ENCODE measurements at regions not wholly inside any gene's neighbourhood (a gene's known extent, or its start where the extent isn't known, plus 50 kb on each side); places are given as distances from the start of the nearest gene placed in this dataset.

- H3K27ac ChIP-seq (ENCODE audit: low read depth in 2 of 2, low read length in 1 of 2) = no peak overlapping the region
- no peak overlapping the region for H3K4me3 ChIP-seq (ENCODE audit: low read depth in 1 of 2, low read length in 2 of 2)
- H3K27me3 ChIP-seq (ENCODE audit: control insufficient read depth in 1 of 2, insufficient read depth in 2 of 2, low read length in 2 of 2) = no peaks in the 10 kb centered on the region
- no peaks in the 10 kb centered on the region for H3K36me3 ChIP-seq (ENCODE audit: control insufficient read depth in 2 of 2, insufficient read depth in 2 of 2, low read length in 1 of 2)
- H3K4me1 ChIP-seq (ENCODE audit: control insufficient read depth in 2 of 2, insufficient read depth in 2 of 2, low read length in 1 of 2) = peaks cover 0 to 2% of the 10 kb centered on the region in 2 donors
- peaks cover 2 to 9% of the 10 kb centered on the region in 2 donors for H3K9me3 ChIP-seq (ENCODE audit: control insufficient read depth in 2 of 2, insufficient read depth in 1 of 2, low read depth in 1 of 2, low read length in 1 of 2)
- WGBS, 2 donors = 90 to 91% methylated on average over 2 of the region's 2 CpGs
Observed at GRCh38 chr1:30631700-30632099, 91.7 kb downstream of the MATN1 start.

GRCh38 chr1:30629501-30629900 is 93.9 kb downstream of the MATN1 start:
- H3K36me3 ChIP-seq (ENCODE audit: control insufficient read depth in 2 of 2, insufficient read depth in 2 of 2, low read length in 1 of 2) = no peaks in the 10 kb centered on the region
- WGBS, 2 donors = 76 to 82% methylated on average over 5 of the region's 5 CpGs
- H3K27me3 ChIP-seq (ENCODE audit: control insufficient read depth in 1 of 2, insufficient read depth in 2 of 2, low read length in 2 of 2) = no peaks in the 10 kb centered on the region
- H3K27ac ChIP-seq (ENCODE audit: low read depth in 2 of 2, low read length in 1 of 2) = no peak overlapping the region
- H3K9me3 ChIP-seq (ENCODE audit: control insufficient read depth in 2 of 2, insufficient read depth in 1 of 2, low read depth in 1 of 2, low read length in 1 of 2) = peaks cover 2 to 6% of the 10 kb centered on the region in 2 donors
- H3K4me1 ChIP-seq (ENCODE audit: control insufficient read depth in 2 of 2, insufficient read depth in 2 of 2, low read length in 1 of 2) = peaks cover 0 to 2% of the 10 kb centered on the region in 2 donors
- no peak overlapping the region for H3K4me3 ChIP-seq (ENCODE audit: low read depth in 1 of 2, low read length in 2 of 2)

GRCh38 chr1:30627994-30628393 is 95.4 kb downstream of the MATN1 start:
- H3K27ac ChIP-seq (ENCODE audit: low read depth in 2 of 2, low read length in 1 of 2) = no peak overlapping the region
- no peaks in the 10 kb centered on the region for H3K36me3 ChIP-seq (ENCODE audit: control insufficient read depth in 2 of 2, insufficient read depth in 2 of 2, low read length in 1 of 2)
- WGBS, 2 donors = 65 to 67% methylated on average over 2 of the region's 2 CpGs
- no peak overlapping the region for H3K4me3 ChIP-seq (ENCODE audit: low read depth in 1 of 2, low read length in 2 of 2)
- H3K27me3 ChIP-seq (ENCODE audit: control insufficient read depth in 1 of 2, insufficient read depth in 2 of 2, low read length in 2 of 2) = no peaks in the 10 kb centered on the region
- H3K4me1 ChIP-seq (ENCODE audit: control insufficient read depth in 2 of 2, insufficient read depth in 2 of 2, low read length in 1 of 2) = no peaks in the 10 kb centered on the region
- H3K9me3 ChIP-seq (ENCODE audit: control insufficient read depth in 2 of 2, insufficient read depth in 1 of 2, low read depth in 1 of 2, low read length in 1 of 2) = peaks cover 2 to 8% of the 10 kb centered on the region in 2 donors

GRCh38 chr1:30627206-30627605 is 96.2 kb downstream of the MATN1 start:
- Histone ChIP-seq H3K4me3 (ENCODE audit: low read depth in 1 of 2, low read length in 2 of 2) (no peak overlapping the region), H3K27ac (ENCODE audit: low read depth in 2 of 2, low read length in 1 of 2) (no peak overlapping the region), H3K27me3 (ENCODE audit: control insufficient read depth in 1 of 2, insufficient read depth in 2 of 2, low read length in 2 of 2) (no peaks in the 10 kb centered on the region), H3K36me3 (ENCODE audit: control insufficient read depth in 2 of 2, insufficient read depth in 2 of 2, low read length in 1 of 2) (no peaks in the 10 kb centered on the region), H3K9me3 (ENCODE audit: control insufficient read depth in 2 of 2, insufficient read depth in 1 of 2, low read depth in 1 of 2, low read length in 1 of 2) (peaks cover 2 to 8% of the 10 kb centered on the region in 2 donors), H3K4me1 (ENCODE audit: control insufficient read depth in 2 of 2, insufficient read depth in 2 of 2, low read length in 1 of 2) (no peaks in the 10 kb centered on the region)
- WGBS, 2 donors = 68 to 76% methylated on average over 1 of the region's 1 CpG

- H3K27me3 ChIP-seq (ENCODE audit: control insufficient read depth in 1 of 2, insufficient read depth in 2 of 2, low read length in 2 of 2) = no peaks in the 10 kb centered on the region
- WGBS, 2 donors = 91 to 100% methylated on average over 1 of the region's 1 CpG
Observed at GRCh38 chr1:30623431-30623830, 100.0 kb downstream of the MATN1 start.

GRCh38 chr1:30619619-30620018 is 103.8 kb downstream of the MATN1 start:
- Histone ChIP-seq H3K36me3 (ENCODE audit: control insufficient read depth in 2 of 2, insufficient read depth in 2 of 2, low read length in 1 of 2) (no peaks in the 10 kb centered on the region), H3K4me3 (ENCODE audit: low read depth in 1 of 2, low read length in 2 of 2) (no peak overlapping the region), H3K27ac (ENCODE audit: low read depth in 2 of 2, low read length in 1 of 2) (no peak overlapping the region), H3K27me3 (ENCODE audit: control insufficient read depth in 1 of 2, insufficient read depth in 2 of 2, low read length in 2 of 2) (peaks cover 0 to 3% of the 10 kb centered on the region in 2 donors), H3K9me3 (ENCODE audit: control insufficient read depth in 2 of 2, insufficient read depth in 1 of 2, low read depth in 1 of 2, low read length in 1 of 2) (peaks cover 0 to 2% of the 10 kb centered on the region in 2 donors), H3K4me1 (ENCODE audit: control insufficient read depth in 2 of 2, insufficient read depth in 2 of 2, low read length in 1 of 2) (no peaks in the 10 kb centered on the region)
- 69 to 73% methylated on average over 4 of the region's 4 CpGs for WGBS, 2 donors

More at GRCh38 chr1:30623431-30623830, 100.0 kb downstream of the MATN1 start:
- Histone ChIP-seq H3K4me1 (ENCODE audit: control insufficient read depth in 2 of 2, insufficient read depth in 2 of 2, low read length in 1 of 2) (no peaks in the 10 kb centered on the region), H3K36me3 (ENCODE audit: control insufficient read depth in 2 of 2, insufficient read depth in 2 of 2, low read length in 1 of 2) (no peaks in the 10 kb centered on the region), H3K4me3 (ENCODE audit: low read depth in 1 of 2, low read length in 2 of 2) (no peak overlapping the region), H3K9me3 (ENCODE audit: control insufficient read depth in 2 of 2, insufficient read depth in 1 of 2, low read depth in 1 of 2, low read length in 1 of 2) (peaks cover 2 to 8% of the 10 kb centered on the region in 2 donors), H3K27ac (ENCODE audit: low read depth in 2 of 2, low read length in 1 of 2) (no peak overlapping the region)

- Histone ChIP-seq H3K27me3 (ENCODE audit: control insufficient read depth in 1 of 2, insufficient read depth in 2 of 2, low read length in 2 of 2) (peaks cover 0 to 3% of the 10 kb centered on the region in 2 donors), H3K36me3 (ENCODE audit: control insufficient read depth in 2 of 2, insufficient read depth in 2 of 2, low read length in 1 of 2) (no peaks in the 10 kb centered on the region), H3K9me3 (ENCODE audit: control insufficient read depth in 2 of 2, insufficient read depth in 1 of 2, low read depth in 1 of 2, low read length in 1 of 2) (peaks cover 0 to 2% of the 10 kb centered on the region in 2 donors), H3K27ac (ENCODE audit: low read depth in 2 of 2, low read length in 1 of 2) (no peak overlapping the region), H3K4me3 (ENCODE audit: low read depth in 1 of 2, low read length in 2 of 2) (no peak overlapping the region), H3K4me1 (ENCODE audit: control insufficient read depth in 2 of 2, insufficient read depth in 2 of 2, low read length in 1 of 2) (no peaks in the 10 kb centered on the region)
- WGBS, 2 donors = 33 to 39% methylated on average over 6 of the region's 6 CpGs
Observed at GRCh38 chr1:30618335-30618747, 105.0 kb downstream of the MATN1 start.

- no peaks in the 10 kb centered on the region for H3K36me3 ChIP-seq (ENCODE audit: control insufficient read depth in 2 of 2, insufficient read depth in 2 of 2, low read length in 1 of 2)
- H3K9me3 ChIP-seq (ENCODE audit: control insufficient read depth in 2 of 2, insufficient read depth in 1 of 2, low read depth in 1 of 2, low read length in 1 of 2) = no peaks in the 10 kb centered on the region
- no peak overlapping the region for H3K4me3 ChIP-seq (ENCODE audit: low read depth in 1 of 2, low read length in 2 of 2)
- no peak overlapping the region for H3K27ac ChIP-seq (ENCODE audit: low read depth in 2 of 2, low read length in 1 of 2)
- H3K27me3 ChIP-seq (ENCODE audit: control insufficient read depth in 1 of 2, insufficient read depth in 2 of 2, low read length in 2 of 2) = peaks cover 0 to 3% of the 10 kb centered on the region in 2 donors
- WGBS, 2 donors = 87 to 89% methylated on average over 7 of the region's 7 CpGs
- no peaks in the 10 kb centered on the region for H3K4me1 ChIP-seq (ENCODE audit: control insufficient read depth in 2 of 2, insufficient read depth in 2 of 2, low read length in 1 of 2)
Observed at GRCh38 chr1:30616759-30617158, 106.6 kb downstream of the MATN1 start.

- Histone ChIP-seq H3K4me1 (ENCODE audit: control insufficient read depth in 2 of 2, insufficient read depth in 2 of 2, low read length in 1 of 2) (no peaks in the 10 kb centered on the region), H3K27ac (ENCODE audit: low read depth in 2 of 2, low read length in 1 of 2) (no peak overlapping the region), H3K4me3 (ENCODE audit: low read depth in 1 of 2, low read length in 2 of 2) (no peak overlapping the region), H3K36me3 (ENCODE audit: control insufficient read depth in 2 of 2, insufficient read depth in 2 of 2, low read length in 1 of 2) (no peaks in the 10 kb centered on the region), H3K9me3 (ENCODE audit: control insufficient read depth in 2 of 2, insufficient read depth in 1 of 2, low read depth in 1 of 2, low read length in 1 of 2) (no peaks in the 10 kb centered on the region), H3K27me3 (ENCODE audit: control insufficient read depth in 1 of 2, insufficient read depth in 2 of 2, low read length in 2 of 2) (peaks cover 0 to 3% of the 10 kb centered on the region in 2 donors)
- 90 to 91% methylated on average over 8 of the region's 8 CpGs for WGBS, 2 donors
Observed at GRCh38 chr1:30615816-30616590, 107.4 kb downstream of the MATN1 start.

Data from esophagus (tissue), 2 donors.